GM06990 (cell line): ENCODE measurements at regions not wholly inside any gene's neighbourhood (a gene's known extent, or its start where the extent isn't known, plus 50 kb on each side); places are given as distances from the start of the nearest gene placed in this dataset.

Experiments
- DNase-seq: peaks from one replicate; pipeline ENCODE4 v3.0.0-alpha.2; 2011; ENCODE audit not compliant: insufficient read length; ENCODE audit errors: extremely low read depth
- H3K27me3 ChIP-seq: replicated peaks from 2 replicates; pipeline ENCODE4 v1.6.0; 2011; ENCODE audit warnings: low read length; ENCODE audit not compliant: control insufficient read depth, insufficient read depth
- H3K36me3 ChIP-seq: 2 replicates; pipeline ENCODE4 v1.5.1; 2011; ENCODE audit warnings: low read length; ENCODE audit not compliant: control insufficient read depth, insufficient read depth
- H3K4me3 ChIP-seq: replicated peaks from 2 replicates; pipeline ENCODE4 v1.5.1; 2011; ENCODE audit warnings: low read depth, mild to moderate bottlenecking, control low read depth, low read length
- CTCF ChIP-seq: IDR thresholded peaks from 2 replicates; pipeline ENCODE4 v1.5.1; 2011; ENCODE audit warnings: low read length, control low read depth, mild to moderate bottlenecking, inconsistent platforms; ENCODE audit not compliant: insufficient read depth, poor library complexity, severe bottlenecking

GRCh38 chr5:103780794-103781193, 218.2 kb upstream of the NUDT12 start:
- no peak for TF ChIP-seq CTCF
- no peaks in the 10 kb centered on the region for H3K36me3 ChIP-seq
- no peak for DNase-seq
- no peaks in the 10 kb centered on the region for H3K27me3 ChIP-seq
- H3K4me3 ChIP-seq: no peak overlapping the region

- no peak for TF ChIP-seq CTCF
- Histone ChIP-seq H3K27me3 (no peaks in the 10 kb centered on the region), H3K4me3 (no peak overlapping the region), H3K36me3 (no peaks in the 10 kb centered on the region)
- no peak for DNase-seq
Observed at GRCh38 chr5:103774721-103775120, 212.1 kb upstream of the NUDT12 start.

- H3K4me3 ChIP-seq: no peak overlapping the region
- no peak for DNase-seq
- TF ChIP-seq CTCF: no peak
- H3K36me3 ChIP-seq: no peaks in the 10 kb centered on the region
- no peaks in the 10 kb centered on the region for H3K27me3 ChIP-seq
Observed at GRCh38 chr5:103772248-103772647, 209.7 kb upstream of the NUDT12 start.

- Histone ChIP-seq H3K4me3 (no peak overlapping the region), H3K36me3 (no peaks in the 10 kb centered on the region)
- no peak for DNase-seq
Observed at GRCh38 chr5:103764403-103764802, 201.8 kb upstream of the NUDT12 start.

GRCh38 chr5:103758996-103759395, 196.4 kb upstream of the NUDT12 start:
- DNase-seq: no peak

More at GRCh38 chr5:103764403-103764802, 201.8 kb upstream of the NUDT12 start:
- no peak for TF ChIP-seq CTCF
- no peaks in the 10 kb centered on the region for H3K27me3 ChIP-seq

More at GRCh38 chr5:103758996-103759395, 196.4 kb upstream of the NUDT12 start:
- Histone ChIP-seq H3K27me3 (no peaks in the 10 kb centered on the region), H3K36me3 (no peaks in the 10 kb centered on the region), H3K4me3 (no peak overlapping the region)
- TF ChIP-seq CTCF: no peak
